GM12874 (cell line): ENCODE measurements at regions not wholly inside any gene's neighbourhood (a gene's known extent, or its start where the extent isn't known, plus 50 kb on each side); places are given as distances from the start of the nearest gene placed in this dataset.

ENCODE experiments used
- CTCF ChIP-seq: IDR thresholded peaks from 2 replicates; pipeline ENCODE4 v1.5.1; 2011; ENCODE audit warnings: low read depth, mild to moderate bottlenecking, control low read depth, low read length, moderate library complexity; ENCODE audit not compliant: insufficient read depth

DNA sequence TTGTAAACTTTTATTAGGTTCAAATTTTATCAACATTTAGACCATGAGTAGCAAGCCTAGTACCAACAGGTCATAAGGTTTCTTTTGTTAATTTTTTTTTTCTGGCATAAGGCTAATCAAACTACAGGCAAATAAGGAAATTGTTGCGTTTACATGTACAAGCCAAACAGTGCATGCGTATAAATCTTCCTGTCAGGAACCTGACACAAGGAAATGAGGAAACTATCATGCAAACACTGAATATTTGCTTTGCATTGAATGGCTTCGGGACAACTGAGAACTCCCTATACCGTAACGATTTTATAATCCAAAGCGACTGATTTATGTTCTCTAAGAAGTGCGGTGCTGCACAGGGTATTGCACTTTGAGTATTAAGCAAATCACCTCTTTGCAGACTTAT is 133.0 kb upstream of the TRPC4 start:
- TF ChIP-seq CTCF, result no peak

DNA sequence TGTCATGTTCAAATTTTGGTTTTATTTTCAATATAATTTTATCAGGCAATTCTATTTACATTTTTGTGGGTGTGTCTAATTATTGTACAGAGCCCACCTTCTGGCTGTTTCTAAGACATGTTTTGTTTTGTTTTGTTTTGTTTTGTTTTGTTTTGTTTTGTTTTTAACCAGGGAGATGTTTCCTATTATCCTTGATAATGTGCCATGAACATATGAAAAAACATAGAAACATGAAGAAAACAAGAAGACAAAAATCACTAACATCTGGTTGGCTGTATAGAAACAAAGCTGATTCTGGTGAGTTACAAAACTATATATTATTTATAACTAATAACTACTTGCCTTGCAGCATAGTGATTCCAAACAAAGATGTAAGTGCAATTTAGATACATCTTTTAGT is 128.1 kb upstream of the TRPC4 start:
- TF ChIP-seq CTCF, result no peak

- TF ChIP-seq CTCF, result no peak
Measured at GRCh38 chr13:37995092-37995491, 125.5 kb upstream of the TRPC4 start.

DNA sequence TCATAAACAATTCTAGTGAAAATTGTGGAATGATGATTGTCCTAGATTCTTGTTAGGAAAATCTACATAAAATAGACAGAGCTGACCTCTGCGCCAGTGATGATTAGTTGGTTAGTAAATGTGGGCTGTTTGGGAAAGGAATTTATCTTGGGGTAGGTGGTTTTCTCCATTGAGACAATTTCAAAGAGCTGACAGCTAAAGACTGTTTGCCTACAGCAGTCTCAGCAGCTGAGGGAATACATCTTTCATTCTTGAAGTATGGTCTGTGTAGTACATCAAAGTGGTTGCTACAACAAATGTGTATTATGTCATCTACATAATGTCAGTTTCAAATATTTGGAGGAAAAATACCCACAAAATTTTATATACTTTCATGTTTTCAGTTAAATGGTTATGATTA is 117.2 kb upstream of the TRPC4 start:
- no peak for TF ChIP-seq CTCF

GRCh38 chr13:37985281-37985680 is 115.7 kb upstream of the TRPC4 start:
- TF ChIP-seq CTCF, result no peak

DNA sequence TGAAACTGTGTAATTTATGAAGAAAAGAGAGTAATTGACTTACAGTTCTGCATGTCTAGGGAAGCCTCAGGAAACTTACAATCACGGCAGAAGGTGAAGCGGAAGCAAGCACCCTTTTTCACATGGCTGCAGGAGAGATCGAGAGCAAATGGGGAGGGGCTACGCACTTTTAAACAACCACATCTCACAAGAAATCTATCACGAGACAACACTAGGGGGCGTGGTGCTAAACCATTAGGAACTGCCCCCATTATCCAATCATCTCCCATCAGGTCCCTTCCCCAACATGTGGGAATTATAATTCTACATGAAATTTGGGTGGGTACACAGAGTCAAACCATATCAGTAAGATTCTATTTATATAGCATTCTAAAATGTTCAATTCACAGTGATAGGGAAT is 114.8 kb upstream of the TRPC4 start:
- no peak for TF ChIP-seq CTCF

GRCh38 chr13:37981932-37982331 is 112.4 kb upstream of the TRPC4 start:
- no peak for TF ChIP-seq CTCF

- no peak for TF ChIP-seq CTCF
Measured at GRCh38 chr13:37978680-37979079, 109.1 kb upstream of the TRPC4 start.
